NCI-H460 (cell line): ENCODE measurements at regions not wholly inside any gene's neighbourhood (a gene's known extent, or its start where the extent isn't known, plus 50 kb on each side); places are given as distances from the start of the nearest gene placed in this dataset.
A peak's percentile ranks its signal among the peaks of the same experiment; 100 is the strongest.

ENCODE experiments used
- DNase-seq: peaks from one replicate; pipeline ENCODE4 v3.0.0-alpha.2; 2016; ENCODE audit warnings: low read depth; ENCODE audit errors: extremely low read depth

DNA sequence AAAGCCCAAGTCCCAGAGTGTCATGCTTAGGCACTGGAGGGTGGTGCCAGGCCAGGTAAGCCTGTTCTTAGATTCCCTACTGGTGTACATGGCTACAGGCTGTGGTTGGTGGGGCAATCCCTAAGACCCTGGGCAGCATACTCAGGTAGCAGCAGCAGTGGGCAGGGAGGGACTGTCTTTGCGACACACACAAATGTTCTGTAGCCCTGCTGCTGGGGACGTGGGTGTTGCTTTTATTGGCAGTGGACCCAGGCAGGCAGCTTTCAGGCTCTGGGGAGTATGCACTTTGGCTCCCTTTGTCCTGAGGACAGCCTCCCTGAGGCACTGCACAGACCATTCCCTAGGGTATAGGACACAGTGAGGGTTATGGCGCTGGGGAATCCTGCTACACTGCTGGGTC, 137.1 kb upstream of the ADAMTS19 start:
- DNase-seq, result no peak

DNA sequence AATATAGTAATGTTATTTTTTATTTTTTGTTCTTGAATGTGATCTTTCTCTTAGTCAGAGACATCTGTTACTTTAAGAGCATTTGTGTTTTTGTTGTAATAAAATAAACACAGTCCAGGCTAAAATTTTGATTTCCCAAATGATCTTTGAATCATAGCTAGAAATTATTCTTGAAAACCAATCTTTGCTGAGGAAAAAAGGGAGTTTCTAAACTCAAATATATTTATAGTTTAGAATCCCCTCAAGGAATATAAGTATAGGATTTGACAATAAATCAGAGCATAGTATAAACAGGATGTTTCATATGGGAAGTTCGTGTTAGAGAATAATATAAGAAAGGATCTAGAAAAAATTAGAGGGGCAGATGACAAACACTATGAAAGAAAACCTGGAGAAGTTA, 118.8 kb upstream of the ADAMTS19 start:
- DNase-seq, result no peak

DNA sequence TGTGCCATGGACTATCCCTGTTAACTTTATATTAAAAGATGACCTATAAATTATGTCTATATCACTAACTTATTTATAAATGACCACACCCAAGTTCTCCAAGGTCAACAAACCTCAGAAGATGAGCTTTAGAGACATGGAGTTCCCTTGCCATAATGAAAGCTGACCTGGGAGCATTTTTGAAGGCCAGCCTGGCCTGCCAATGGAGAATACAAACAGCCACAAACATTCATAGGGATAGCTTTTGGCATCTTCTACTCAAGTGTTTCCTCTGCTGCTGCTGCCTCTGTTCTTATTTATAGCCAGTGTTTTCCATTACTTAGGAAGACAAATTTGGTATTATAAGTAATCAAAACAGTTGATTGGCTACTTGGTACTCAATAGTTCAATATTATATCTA, 117.3 kb upstream of the ADAMTS19 start:
- no peak for DNase-seq

DNA sequence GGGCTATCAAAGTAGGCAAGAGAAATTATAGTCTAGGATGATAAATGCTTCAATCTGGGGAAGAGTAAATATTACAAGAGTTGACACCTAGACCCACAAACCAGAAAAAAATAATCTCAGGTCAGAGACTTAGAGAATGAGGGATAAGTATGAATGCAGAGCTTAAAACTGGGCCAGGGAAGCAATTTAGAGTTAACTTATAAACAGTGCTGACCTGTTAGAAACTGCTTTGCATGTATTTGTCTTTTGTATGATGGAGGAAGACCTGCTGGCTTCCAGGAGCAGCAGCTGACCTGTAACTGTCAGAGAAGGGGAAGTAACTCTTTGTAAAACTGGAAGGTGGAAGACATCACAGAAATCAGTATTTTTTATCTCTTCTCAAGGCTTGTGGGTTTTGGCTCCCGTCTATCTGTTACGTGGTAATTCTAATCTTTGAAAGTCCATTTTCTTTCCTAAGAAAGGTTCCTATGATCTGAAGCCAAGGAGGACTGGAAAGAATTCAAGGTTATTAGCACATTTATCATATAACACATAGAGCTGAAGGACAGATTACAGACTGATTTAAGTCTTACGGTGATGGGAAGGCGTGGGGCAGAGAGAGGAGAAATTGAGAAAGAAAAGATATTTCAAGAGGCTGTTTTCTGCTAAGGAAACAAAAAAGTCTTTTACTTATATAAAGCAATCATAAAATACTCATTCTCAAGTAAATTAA, 114.7 kb upstream of the ADAMTS19 start:
- no peak for DNase-seq

DNA sequence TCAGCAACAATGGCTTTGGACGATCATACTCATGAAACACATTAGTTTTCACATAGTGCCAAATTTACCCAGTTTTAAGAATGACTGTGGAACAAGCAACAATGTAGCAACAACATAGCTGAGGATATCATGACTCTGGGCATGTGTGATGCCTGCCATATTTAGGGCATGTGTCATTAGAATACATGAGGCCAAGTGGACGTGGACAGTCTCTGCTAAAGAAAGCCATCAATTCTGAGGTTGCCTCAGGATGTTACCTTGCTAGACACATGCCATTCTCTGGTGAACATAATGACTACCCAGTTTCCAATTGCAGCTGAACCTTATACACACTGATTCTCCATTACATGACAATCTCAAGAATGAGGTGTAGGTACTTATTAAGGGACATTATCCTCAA, 103.3 kb upstream of the ADAMTS19 start:
- DNase-seq, result no peak

DNA sequence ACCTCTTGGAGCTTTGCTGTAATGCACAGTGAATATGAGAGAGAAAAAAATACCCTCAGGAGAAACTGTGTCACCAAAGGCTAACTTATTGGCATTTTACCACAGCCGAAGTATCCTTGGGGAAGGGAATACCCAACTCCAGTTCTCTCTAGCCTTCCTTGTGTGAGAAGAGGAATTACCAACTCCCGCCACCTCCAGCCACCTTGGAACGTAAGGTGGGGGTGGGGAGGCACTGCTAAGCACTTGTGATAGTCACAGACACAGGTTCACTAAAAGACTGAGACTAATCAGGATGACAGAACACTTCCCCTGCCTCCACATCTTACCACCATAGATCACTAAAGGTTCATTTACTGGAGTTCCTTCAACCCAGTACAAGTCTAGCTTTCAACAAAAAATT, 102.0 kb upstream of the ADAMTS19 start:
- DNase-seq, result no peak

DNA sequence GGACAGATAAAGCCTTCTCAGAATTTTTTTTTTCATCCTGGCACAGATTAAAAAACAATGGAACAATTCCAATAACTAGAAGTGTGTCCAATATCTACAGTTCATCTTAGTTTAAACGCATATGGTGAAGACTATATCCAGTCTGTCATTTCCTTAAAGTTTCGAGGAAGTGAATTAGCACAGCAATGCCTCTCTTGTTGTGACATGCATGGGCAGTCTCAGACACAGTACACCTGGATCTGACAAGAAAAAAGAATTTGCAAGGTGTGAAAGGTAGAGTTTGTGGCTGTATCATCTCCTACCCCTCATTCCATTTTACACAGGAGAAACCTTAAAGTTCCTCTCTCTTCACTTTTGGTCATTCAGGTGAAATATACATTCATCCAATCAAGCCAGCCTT, 100.6 kb upstream of the ADAMTS19 start:
- DNase-seq, result no peak

DNA sequence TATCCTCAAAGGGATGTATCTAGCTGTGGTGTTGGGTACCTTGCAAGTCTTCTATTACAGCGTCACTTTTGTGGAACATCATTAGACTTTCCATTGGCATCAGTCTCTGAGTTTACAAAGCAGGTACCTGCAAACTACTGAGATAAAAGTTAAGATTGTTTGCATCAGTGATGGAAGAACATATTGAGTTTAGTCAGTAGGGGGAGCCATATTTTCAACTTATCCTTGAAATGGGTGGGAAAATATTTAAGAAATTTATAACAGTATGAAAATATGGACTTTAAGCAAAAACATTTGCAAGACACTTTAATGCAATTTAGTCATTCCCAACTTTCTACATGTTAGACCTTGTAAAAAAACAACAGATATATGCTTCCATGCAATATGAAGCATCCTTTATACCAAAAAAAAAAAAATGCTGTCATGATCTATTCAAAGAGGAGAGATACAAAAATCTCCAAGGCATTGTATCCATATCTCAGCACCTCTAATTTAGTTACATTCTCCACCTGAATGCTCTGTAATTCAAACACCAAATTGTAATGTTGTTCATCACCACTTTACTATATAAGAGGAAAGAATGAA, 98.6 kb upstream of the ADAMTS19 start:
- DNase-seq, result peak; percentile 5

DNA sequence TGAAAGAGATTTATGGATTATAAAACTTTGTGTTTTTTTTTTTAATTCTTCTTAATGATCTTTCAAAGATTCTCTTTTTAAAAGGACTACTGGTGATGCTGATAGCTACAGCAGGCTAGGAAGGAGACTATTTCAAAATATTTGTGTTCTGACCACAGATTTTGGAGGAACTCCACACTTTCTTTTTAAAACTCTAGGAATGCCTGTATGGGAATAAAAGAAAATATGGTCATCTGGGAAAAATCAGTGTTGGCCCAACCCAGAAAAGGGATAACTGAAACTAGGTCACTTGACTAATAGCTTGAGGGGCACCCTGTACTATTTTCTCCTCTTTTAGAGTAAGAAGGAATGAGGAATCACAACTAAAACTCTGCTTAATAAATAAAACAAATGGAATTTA, 97.6 kb upstream of the ADAMTS19 start:
- DNase-seq, result no peak

DNA sequence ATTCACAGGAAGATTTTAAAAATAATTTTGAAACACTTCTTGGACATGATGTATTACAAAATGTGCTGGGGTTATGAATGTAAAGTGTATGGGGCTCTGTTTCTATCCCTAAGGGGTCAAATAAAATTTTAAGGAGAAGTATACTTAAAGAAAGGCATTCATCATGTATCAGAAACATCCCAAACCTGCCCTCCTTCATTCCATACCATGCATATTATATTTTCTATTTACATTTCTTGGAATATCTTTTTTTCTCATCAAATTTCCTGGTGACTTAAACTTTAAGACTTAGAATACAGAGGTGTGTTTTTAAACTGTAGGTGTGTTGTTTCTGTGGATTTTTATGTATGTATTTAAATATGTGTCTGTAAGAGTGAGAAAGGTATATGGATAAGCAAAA, 96.1 kb upstream of the ADAMTS19 start:
- no peak for DNase-seq

DNA sequence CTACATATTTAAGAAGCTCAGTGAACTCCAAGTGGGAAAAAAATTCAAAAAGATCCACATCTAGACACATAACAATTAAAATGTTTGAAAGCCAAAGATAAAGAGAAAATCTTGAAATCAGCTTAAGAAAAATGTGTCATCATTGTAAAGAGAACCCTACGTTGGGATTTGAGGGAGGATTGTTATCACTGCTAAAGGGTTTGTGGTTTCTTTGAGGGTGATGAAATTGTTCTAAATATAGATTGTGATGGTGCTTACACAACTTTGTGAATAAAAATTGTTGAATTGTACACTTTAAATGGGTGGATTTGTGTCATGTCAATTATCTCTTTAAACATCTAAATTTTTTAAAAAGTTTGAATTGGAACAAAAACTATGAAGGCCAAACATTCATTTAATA, 92.2 kb upstream of the ADAMTS19 start:
- DNase-seq, result no peak

DNA sequence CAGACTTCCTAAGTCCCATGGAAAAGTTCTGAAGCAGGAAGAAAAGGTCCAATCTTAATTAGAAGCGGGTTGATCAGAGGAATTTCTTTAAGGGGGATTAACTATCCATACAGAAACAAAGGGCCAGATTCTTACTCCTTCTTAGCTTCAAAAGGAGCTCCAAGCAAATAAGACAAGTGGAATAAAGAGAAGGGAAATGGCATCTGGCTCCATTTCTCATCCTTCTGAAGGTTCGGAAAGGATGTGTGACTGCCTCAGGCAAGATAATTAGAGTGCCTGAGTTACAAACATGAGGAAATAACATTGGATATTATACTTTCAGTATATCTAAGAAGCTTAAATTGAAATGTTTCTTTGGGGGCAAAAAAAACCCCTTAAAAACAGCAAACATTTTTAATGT, 88.1 kb upstream of the ADAMTS19 start:
- DNase-seq, result no peak

DNA sequence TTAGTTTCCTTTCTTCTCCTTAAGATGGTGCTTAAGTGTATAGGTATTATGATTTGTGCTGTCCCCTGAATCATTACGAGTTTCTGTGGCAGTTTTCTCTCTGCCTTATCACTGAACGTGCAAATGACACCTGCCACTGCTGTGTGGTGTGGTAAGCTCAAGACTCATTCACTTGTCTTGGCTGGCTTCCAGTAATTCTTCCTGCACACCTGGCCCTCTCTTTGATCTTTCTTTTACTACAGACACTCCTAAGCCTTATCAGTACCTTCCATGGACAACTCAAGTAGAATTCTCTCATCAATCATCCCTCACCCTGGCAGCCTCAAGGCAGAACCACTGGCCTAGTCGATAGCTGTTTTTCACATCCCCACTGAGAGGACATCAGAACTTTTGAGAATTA, 82.6 kb upstream of the ADAMTS19 start:
- no peak for DNase-seq

DNA sequence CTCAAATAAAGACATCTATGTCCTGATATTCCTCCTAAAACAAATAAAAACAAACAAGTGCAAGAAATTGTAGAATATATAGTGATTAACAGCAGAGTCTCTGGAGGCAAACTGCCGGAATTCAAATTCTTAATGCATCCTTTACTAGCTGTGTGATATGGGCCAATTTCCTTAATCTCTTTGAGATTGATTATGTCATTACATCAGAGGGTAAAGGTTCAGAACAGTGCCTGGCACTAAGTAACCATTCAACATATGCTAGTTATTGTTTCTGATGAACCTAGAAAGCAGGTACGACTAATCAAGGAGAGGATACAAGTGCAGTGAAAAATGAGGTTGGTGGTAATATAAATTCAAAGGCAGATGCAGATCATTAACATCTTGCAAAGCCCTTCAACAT, 81.1 kb upstream of the ADAMTS19 start:
- no peak for DNase-seq

DNA sequence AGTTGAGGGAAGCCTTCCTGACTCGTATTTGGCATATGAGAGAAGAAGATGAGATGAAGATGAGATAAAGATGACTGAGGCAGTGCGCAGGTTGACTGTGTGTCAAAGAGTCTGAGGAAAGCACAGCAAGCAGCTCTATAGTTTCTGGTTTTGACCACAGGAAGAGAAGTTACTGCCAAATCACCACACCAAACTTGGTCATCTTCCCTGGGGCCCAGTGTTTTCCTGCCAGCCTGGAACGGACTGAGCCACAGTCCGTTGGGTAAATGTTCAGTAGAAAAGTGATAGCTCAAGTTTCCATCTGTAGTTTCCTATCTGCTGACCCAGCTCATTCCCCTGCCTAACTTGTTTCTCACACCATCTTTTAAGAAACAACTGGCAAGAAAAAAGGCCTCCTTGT, 80.7 kb upstream of the ADAMTS19 start:
- DNase-seq, result no peak

DNA sequence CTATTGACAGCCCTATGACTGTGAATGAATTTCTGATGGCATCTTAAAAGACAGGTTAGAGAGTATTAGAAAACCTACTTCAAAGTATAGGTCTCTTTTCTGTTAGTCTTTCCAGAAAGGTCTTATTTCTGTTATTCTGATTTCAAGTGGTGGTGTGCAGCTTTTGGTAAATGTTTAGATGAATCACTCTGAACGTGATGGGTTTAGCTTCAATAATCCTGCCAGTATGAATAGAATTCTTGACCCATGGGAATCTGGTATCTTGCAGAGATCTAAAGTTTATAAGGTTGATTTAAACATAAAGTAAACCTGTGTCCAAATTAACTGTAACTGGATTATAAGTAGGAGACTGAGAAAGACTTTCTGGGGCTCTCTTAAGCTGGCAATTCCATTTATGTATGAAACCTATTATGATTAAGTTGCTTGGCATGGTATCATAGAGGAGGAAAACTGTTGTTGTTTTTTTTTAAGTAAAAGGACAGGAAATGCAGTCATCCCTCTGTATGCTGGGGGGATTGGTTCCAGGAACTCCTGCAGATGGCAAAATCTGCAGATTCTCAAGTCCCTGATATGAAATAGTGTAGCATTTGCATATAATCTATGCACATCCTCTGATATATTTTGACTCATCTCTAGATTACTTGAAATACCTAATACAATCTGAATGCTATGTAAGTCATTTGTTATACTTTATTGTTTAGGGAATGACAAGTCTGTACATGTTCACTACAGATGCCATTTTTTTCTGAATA, 77.0 kb upstream of the ADAMTS19 start:
- no peak for DNase-seq

DNA sequence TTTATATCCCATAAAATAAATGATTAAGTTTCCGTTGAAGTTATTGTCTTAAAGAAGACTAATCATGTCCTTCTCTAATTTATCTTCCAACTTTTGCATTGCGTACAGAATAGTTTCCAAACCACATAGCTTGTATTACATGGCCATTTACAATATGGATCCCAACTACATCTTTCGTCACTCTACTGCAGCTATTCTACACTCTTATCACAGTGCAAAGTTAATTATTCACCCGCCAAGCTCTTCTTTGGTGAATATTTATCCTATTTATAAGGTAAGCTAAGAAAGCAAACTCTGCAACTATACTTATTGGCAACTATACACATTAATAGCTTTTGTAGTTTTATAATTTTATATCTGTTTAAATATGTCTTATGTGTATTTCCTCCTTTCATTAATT, 75.9 kb upstream of the ADAMTS19 start:
- no peak for DNase-seq

DNA sequence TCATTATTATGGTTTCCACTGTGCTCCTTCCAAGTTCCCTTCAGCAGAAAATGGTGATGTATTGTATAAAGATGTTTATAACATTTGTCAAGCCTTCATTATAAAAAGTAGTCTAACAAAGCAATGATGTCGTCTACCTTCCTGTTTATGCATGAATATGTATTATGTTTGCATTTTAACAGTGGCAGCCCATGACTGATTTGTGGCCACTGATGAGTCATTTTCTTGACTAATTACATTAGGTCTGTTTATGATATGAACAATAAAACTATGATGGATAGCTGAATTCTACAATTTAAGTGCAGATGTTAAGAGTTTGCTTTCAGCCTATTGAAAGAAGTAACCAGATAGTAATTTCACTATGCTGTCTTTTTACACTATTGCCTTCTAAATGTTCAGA, 75.4 kb upstream of the ADAMTS19 start:
- no peak for DNase-seq

DNA sequence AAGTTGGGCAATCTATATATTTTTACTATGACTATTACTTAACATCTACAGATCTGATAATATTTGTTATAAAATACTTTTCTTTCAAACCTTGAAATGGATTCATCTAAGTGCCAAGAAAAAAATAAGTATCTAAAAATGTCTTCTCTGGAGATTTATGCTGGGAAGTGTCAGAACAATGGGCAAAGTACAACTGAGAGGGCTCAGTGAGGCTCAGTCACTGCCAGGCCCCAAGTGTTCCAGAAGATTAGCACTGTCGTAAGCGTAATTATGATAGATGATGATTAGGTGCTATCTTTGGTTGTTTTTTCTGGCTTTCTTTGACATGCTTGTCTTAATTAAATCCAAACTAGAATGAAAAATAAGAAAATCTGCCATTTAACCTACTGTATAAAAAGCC, 72.2 kb upstream of the ADAMTS19 start:
- DNase-seq, result no peak

DNA sequence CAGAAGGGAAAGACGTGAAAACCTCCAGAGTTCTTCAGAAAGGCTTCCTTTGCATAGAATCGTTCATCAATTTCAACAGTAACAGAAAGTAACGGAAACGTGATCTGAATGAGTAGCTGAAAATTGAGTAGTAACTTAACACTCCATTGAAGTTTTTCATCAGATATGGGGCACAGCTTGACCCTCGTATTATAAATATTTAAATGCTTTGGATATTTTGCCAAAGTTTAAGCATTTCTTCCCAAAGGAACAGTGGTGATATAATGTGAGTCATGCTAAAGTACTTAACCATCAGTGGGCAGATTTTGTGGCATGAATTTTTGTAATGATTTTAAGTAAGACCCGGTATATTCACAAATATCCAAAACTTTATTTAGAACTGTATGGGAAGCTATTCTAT, 67.4 kb upstream of the ADAMTS19 start:
- DNase-seq, result no peak

DNA sequence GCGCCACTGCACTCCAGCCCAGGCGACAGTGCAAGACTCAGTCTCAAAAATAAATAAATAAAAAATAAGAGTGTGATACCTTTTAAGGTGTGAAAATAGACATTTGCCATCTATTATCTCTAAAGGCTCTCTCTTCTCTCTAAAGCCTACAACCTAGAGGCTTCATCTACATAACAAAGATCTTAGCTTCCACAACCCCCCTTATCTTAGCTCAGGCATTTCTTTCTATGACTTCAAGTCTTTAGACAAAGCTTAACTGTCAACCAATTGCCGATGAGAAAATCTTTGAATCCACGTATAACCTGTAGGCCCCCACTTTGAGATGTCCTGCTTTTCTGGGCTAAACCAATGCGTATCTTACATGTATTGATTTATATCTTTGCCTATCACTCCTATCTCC, 64.9 kb upstream of the ADAMTS19 start:
- no peak for DNase-seq

DNA sequence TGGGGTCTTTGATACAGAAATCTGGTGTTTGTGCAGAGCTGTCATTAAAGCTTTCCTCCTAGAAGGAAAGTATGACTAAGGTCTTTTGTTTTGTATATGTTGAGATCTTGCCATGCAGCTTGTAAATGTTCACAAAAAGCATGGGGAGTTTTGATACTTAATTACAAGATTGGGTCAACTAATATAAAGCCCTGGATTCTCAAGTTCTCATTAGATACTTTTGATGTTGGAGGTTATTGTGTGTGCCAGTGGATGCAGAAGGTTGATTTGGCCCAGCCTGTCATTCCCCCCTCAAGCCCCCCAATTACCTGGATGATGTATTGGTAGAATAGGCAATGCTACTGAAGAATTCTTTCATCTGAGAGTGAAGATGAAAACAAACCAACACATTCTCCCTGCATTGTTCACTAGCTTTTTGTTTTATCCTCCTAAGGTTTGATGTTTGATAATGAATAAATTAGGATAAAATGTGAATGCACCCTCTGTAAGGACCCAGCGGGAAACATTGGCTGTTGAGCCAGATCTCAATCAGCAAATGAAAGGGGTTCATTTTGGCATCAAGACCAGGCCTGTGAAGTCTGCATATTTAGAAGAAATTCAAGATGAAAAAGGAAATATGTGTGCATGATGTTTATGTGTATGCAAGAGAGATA, 61.9 kb upstream of the ADAMTS19 start:
- no peak for DNase-seq
